CD14-positive monocyte (primary cell): ENCODE measurements at regions not wholly inside any gene's neighbourhood (a gene's known extent, or its start where the extent isn't known, plus 50 kb on each side); places are given as distances from the start of the nearest gene placed in this dataset.

Experiments
- DNase-seq, 3 donors: peaks; one replicate each; pipeline ENCODE4 v3.0.0-alpha.2; 2011 to 2022
- H2AFZ ChIP-seq: 2 replicates; pipeline ENCODE4 v1.6.0; 2012; ENCODE audit warnings: mild to moderate bottlenecking, low read depth, low read length, inconsistent platforms; ENCODE audit not compliant: insufficient read depth, poor library complexity, severe bottlenecking
- H3K27ac ChIP-seq, 2 donors: 1 replicate in 1 of 2; 2 replicates in 1 of 2; pipeline ENCODE4 v1.5.1; 2012 to 2013; ENCODE audit warnings: low read length in 2 of 2, control low read depth in 1 of 2, inconsistent platforms in 1 of 2, low read depth in 1 of 2, mild to moderate bottlenecking in 1 of 2
- H3K27me3 ChIP-seq, 2 donors: one replicate each; pipeline versions ENCODE4 v1.6.0 to v1.6.1; 2011 to 2013; ENCODE audit warnings: low read length in 2 of 2; ENCODE audit not compliant: control insufficient read depth in 2 of 2, insufficient read depth in 2 of 2
- H3K36me3 ChIP-seq, 2 donors: replicated peaks in 1 of 2; 1 replicate in 1 of 2; 2 replicates in 1 of 2; pipeline versions ENCODE4 v1.5.1 to v1.6.1; 2012 to 2013; ENCODE audit warnings: low read length in 2 of 2, control low read depth in 1 of 2, inconsistent platforms in 1 of 2, mild to moderate bottlenecking in 1 of 2; ENCODE audit not compliant: insufficient read depth in 2 of 2, control insufficient read depth in 1 of 2
- H3K4me1 ChIP-seq, 2 donors: 1 replicate in 1 of 2; 2 replicates in 1 of 2; pipeline versions ENCODE4 v1.5.1 to v1.6.1; 2012 to 2013; ENCODE audit warnings: low read length in 2 of 2, control low read depth in 1 of 2, inconsistent platforms in 1 of 2, mild to moderate bottlenecking in 1 of 2, moderate library complexity in 1 of 2; ENCODE audit not compliant: insufficient read depth in 2 of 2, control insufficient read depth in 1 of 2
- H3K4me2 ChIP-seq: replicated peaks from 2 replicates; pipeline ENCODE3; 2012; ENCODE audit warnings: low read length, moderate library complexity, mild to moderate bottlenecking; ENCODE audit not compliant: poor library complexity, severe bottlenecking; ENCODE audit errors: extremely low read depth
- H3K4me3 ChIP-seq, 3 experiments: fragments of 200-600 bp in 1 of 3; sonication (generic) in 1 of 3; replicated peaks in 1 of 3; 1 replicate in 2 of 3; 2 replicates in 1 of 3; pipeline ENCODE4 v1.5.1; 2011 to 2013; ENCODE audit warnings: low read length in 3 of 3, mild to moderate bottlenecking in 3 of 3, control low read depth in 2 of 3, low read depth in 2 of 3, inconsistent platforms in 1 of 3, moderate library complexity in 1 of 3
- H3K79me2 ChIP-seq: 2 replicates; pipeline ENCODE4 v1.6.0; 2012; ENCODE audit warnings: mild to moderate bottlenecking, control low read depth, inconsistent platforms, low read length, moderate library complexity; ENCODE audit not compliant: insufficient read depth
- H3K9ac ChIP-seq: 2 replicates; pipeline ENCODE4 v1.6.0; 2017; ENCODE audit warnings: low read length, mild to moderate bottlenecking; ENCODE audit not compliant: insufficient read depth, poor library complexity, severe bottlenecking
- H3K9me3 ChIP-seq, 2 donors: replicated peaks in 1 of 2; 1 replicate in 1 of 2; 2 replicates in 1 of 2; pipeline versions ENCODE4 v1.5.1 to v1.6.1; 2012 to 2013; ENCODE audit warnings: low read length in 2 of 2, control low read depth in 1 of 2; ENCODE audit not compliant: control insufficient read depth in 1 of 2, insufficient read depth in 1 of 2
- H4K20me1 ChIP-seq: 2 replicates; pipeline ENCODE4 v1.6.0; 2012; ENCODE audit warnings: mild to moderate bottlenecking, low read length, control low read depth, moderate library complexity; ENCODE audit not compliant: insufficient read depth
- H3K27ac Mint-ChIP-seq, 7 donors: one replicate each; pipeline ENCODE4 v1.8.0; 2020; ENCODE audit warnings: mild to moderate bottlenecking in 7 of 7, mixed read lengths in 7 of 7, moderate library complexity in 6 of 7, inconsistent platforms in 2 of 7
- H3K27me3 Mint-ChIP-seq, 3 donors: one replicate each; pipeline ENCODE4 v1.8.0; 2021 to 2022; ENCODE audit warnings: low read depth in 3 of 3, mild to moderate bottlenecking in 3 of 3, mixed read lengths in 3 of 3, moderate library complexity in 3 of 3, inconsistent platforms in 1 of 3
- H3K36me3 Mint-ChIP-seq, 2 donors: one replicate each; pipeline ENCODE4 v1.8.0; 2020; ENCODE audit warnings: mixed read lengths in 2 of 2, inconsistent platforms in 1 of 2, mild to moderate bottlenecking in 1 of 2
- H3K4me1 Mint-ChIP-seq: one replicate; pipeline ENCODE4 v1.8.0; 2020; ENCODE audit warnings: mild to moderate bottlenecking, mixed read lengths
- H3K4me3 Mint-ChIP-seq, 2 donors: one replicate each; pipeline ENCODE4 v1.8.0; 2020; ENCODE audit warnings: mild to moderate bottlenecking in 2 of 2, mixed read lengths in 2 of 2, moderate library complexity in 1 of 2
- H3K9me3 Mint-ChIP-seq, 7 donors: one replicate each; pipeline ENCODE4 v1.8.0; 2020 to 2022; ENCODE audit warnings: mixed read lengths in 7 of 7, mild to moderate bottlenecking in 6 of 7, moderate library complexity in 6 of 7, inconsistent platforms in 2 of 7
- CTCF ChIP-seq: fragments of 200-600 bp; IDR thresholded peaks from one replicate; pipeline ENCODE4 v1.8.0; 2022; ENCODE audit warnings: antibody characterized with exemption, mild to moderate bottlenecking
- WGBS: methylation state at CpG from one replicate; pipeline ENCODE4 v1.1.5; 2013; ENCODE audit warnings: missing lambda C conversion rate; ENCODE audit not compliant: insufficient coverage; 5-methylcytosine and 5-hydroxymethylcytosine counted together
- intact Hi-C, 2 donors: fragments of 100-400 bp; cut with micrococcal nuclease; formaldehyde crosslinking; loops; one replicate each; pipeline versions ENCODE4 v1.15.0 to v1.15.1; 2023

GRCh38 chr9:16033921-16034691, 481.3 kb downstream of the CCDC171 start:
- Histone ChIP-seq H2AFZ (no peak overlapping the region), H3K9me3 (no peaks in the 10 kb centered on the region), H3K27ac (no peak overlapping the region), H3K4me1 (no peaks in the 10 kb centered on the region), H3K9ac (no peak overlapping the region), H3K36me3 (no peaks in the 10 kb centered on the region), H4K20me1 (no peaks in the 10 kb centered on the region), H3K27me3 (no peaks in the 10 kb centered on the region), H3K4me2 (no peak overlapping the region), H3K79me2 (no peaks in the 10 kb centered on the region), H3K4me3 (no peak overlapping the region)
- peaks cover 6% of the 10 kb centered on the region for H3K4me1 Mint-ChIP-seq
- H3K4me3 Mint-ChIP-seq = no peak overlapping the region
- H3K36me3 Mint-ChIP-seq = no peaks in the 10 kb centered on the region
- intact Hi-C loops = no loop called here
- no peak for TF ChIP-seq CTCF
- DNase-seq = no peak
- no peak overlapping the region for H3K27ac Mint-ChIP-seq
- peaks cover 0 to 7% (median 3%) of the 10 kb centered on the region in 7 donors for H3K9me3 Mint-ChIP-seq
- 100% methylated on average over 3 of the region's 10 CpGs for WGBS
- H3K27me3 Mint-ChIP-seq = peaks cover 0 to 7% (median 2%) of the 10 kb centered on the region in 3 donors

DNA sequence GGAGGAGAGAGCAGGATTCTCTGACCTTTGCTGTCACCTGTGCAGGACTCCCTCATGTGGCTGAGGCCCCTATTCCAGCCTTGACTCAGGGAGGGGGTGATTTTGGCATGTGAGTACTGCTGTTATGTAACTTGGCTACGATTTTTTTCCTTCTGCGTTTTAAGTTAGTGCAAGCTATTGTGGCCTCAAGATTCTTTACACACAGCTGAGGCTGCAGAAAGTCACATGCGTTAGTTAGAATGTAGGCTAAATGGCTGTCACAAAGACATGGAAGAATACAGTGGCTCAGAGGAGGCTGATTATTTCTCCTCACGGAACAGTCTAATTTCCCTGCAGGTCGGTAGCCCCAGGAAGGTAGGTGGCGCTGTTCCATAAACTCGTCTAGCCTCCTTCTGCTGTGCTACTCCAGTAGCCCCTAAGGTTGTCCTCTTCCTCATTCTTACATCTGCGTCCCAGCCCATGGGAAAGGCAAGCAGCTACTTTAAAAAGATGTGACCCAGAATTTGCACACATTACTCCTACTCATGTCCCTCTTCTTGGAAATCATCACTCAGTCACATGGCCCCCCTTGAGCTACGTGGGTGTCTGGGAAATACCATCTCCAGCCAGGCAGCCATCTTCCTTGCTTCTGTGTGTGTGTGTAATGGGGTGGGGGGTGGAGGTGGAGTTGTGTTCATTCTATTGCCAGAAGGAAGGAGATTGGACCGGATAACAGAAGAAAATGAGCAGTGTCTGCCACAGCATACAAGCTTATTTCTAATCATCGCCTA, 486.6 kb downstream of the CCDC171 start:
- no peak overlapping the region for H3K4me2 ChIP-seq
- no peaks in the 10 kb centered on the region for H3K36me3 ChIP-seq
- H3K9ac ChIP-seq = no peak overlapping the region
- TF ChIP-seq CTCF = peak; percentile 22
- WGBS = 63% methylated on average over 8 of the region's 11 CpGs
- no peaks in the 10 kb centered on the region for H3K4me1 Mint-ChIP-seq
- H3K79me2 ChIP-seq = no peaks in the 10 kb centered on the region
- peaks cover 0 to 4% (median under 1%) of the 10 kb centered on the region in 7 donors for H3K9me3 Mint-ChIP-seq
- H3K27me3 Mint-ChIP-seq = peaks cover 0 to 2% (median 0%) of the 10 kb centered on the region in 3 donors
- H3K36me3 Mint-ChIP-seq = no peaks in the 10 kb centered on the region
- no peak overlapping the region for H3K27ac Mint-ChIP-seq
- DNase-seq = no peak
- no peaks in the 10 kb centered on the region for H3K27me3 ChIP-seq
- intact Hi-C loops = no loop called here
- no peaks in the 10 kb centered on the region for H3K9me3 ChIP-seq
- no peak overlapping the region for H3K4me3 Mint-ChIP-seq
- no peak overlapping the region for H3K27ac ChIP-seq
- H3K4me3 ChIP-seq = no peak overlapping the region
- H2AFZ ChIP-seq = no peak overlapping the region
- no peaks in the 10 kb centered on the region for H4K20me1 ChIP-seq
- H3K4me1 ChIP-seq = no peaks in the 10 kb centered on the region
